Activated CD4-positive, CD25-positive, alpha-beta regulatory T cell treated with anti-CD3 and anti-CD28 coated beads, Interleukin-2, amount 50 U/mL, for 24 hours (primary cell): ENCODE measurements at regions not wholly inside any gene's neighbourhood (a gene's known extent, or its start where the extent isn't known, plus 50 kb on each side); places are given as distances from the start of the nearest gene placed in this dataset.

Experiments used
- ATAC-seq, 2 donors: fragments of 150-1000 bp; cut with Tn5 transposase; one replicate each; pipeline ENCODE4 v1.10.0; 2021; ENCODE audit warnings: mild to moderate bottlenecking in 1 of 2, moderate library complexity in 1 of 2

DNA sequence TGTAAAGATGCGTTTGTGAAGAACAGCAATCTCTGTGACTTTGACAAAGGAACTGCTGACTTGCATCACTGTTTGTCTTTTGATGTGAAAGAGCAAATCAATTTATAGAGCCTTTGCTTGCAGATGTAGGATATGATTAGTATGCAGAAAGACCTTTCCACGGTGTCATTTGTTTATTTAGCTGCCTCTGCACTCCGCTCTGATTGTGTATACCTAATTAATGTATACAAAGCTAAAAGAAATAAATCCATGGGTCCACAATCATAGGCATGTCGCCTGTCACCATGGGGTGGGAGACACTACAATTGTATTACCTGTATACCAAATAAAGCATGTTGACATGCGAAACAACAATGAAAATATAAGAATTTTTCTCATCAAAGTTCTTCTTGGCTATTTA lies 410.7 kb downstream of the MZT1 start:
- no peak for ATAC-seq

DNA sequence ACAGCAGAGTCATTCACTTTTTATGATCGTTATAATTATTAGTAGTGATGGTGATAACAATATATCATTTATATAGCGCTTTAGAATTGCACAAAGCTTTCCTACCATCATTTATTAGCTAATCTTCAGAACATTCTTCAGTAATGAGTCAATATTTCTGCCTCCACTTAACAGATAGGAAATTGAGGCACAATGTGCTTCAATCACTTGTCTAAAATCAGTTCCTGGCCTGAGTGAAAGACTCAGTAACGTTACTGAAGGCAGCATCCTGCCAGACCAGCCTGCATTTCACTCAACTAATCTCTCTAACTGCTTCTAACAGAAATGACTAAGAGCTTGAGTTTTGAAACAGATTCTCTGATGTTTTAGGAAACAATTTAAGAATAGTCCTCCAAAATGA lies 412.1 kb downstream of the MZT1 start:
- ATAC-seq = no peak

DNA sequence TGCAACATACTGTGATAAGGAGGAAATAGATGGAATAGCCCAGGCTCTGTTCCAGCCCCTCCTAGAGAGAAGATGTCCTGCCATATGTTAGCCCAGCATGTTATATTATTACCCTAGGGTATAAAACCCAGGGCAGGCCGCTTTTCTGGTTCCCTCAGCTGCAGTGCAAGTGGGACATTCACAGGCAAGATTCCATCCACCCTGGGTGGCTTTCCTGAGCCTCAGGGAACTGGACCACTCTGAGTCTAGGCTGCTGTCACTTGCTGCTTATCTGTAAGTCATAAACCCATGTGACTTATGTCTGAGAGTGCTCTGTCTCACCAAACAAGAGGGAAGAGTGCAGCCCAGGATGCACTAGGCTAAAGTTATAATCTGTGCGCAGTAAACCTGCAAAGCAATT lies 413.2 kb downstream of the MZT1 start:
- no peak for ATAC-seq

DNA sequence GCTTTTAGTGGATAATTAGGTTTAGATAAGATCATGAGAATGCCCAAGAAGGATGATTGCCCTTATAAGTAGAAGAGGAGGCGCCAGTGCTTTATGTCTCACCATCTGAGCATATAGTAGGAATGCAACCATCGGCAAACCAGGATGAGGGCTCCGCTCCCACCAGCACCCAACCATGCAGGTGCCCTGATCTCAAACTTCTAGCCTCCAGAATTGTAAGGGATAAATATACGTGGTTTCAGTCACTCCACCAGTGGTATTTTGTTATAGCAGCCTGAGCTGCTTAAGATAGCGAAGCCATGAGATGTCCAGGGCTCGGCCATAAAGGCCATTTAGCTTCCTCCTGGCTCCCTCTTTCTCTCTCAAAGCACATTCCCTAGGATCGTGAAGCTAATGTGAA lies 413.9 kb downstream of the MZT1 start:
- no peak for ATAC-seq

DNA sequence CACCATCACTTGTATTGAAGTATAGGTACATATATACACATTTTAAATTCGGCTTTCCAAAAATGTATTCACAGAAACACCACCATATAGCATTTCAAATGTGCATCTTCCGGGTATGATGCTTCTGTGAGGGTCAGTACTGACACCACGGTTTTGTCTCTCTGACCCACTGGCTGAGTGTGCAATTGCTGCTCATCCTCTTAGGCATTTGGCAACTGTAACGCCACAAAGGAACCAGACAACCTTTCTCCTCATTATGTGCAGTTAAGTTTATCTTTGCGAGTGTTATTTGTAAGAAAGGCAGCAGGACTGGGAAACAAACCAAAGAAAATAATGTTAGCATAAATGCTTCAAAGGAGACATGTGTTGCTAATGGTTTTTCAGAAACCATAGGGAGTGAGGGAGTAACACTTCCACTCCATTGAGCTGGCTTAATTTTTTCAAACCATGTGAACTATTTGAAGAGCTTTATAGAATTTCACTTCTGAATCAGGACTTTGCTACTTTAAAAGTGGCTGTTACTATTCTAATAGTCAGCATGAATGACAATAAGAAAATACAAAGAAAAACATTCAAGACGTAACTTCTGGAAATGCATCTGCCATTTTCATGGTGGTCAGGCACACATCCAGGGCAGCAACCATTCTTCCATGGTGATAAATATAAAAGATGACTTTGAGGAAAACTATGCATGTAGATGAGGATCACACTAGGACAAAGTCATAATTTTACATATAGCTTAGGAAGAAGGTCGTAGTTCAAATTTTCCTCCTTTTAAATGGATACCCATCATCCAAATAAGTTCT lies 423.3 kb downstream of the MZT1 start:
- no peak for ATAC-seq

DNA sequence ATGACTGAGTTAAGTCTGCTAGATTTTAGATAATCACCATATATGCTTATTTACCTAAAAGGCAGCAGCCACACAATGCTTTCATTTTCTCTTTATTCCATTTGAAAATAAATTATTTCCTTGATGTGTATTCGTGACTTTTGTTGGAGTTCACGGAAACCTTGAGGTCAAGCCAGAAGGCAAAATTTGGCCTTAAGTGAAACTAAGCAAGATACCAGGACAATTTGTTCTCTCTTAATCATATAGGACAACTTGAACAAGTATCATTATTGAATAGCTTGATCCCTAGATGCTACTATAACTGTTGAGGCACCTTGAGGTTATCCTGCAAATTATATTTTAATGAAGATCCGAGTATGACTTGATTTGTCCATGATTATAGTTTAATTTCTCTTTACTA lies 429.2 kb upstream of the DACH1 start:
- no peak for ATAC-seq

DNA sequence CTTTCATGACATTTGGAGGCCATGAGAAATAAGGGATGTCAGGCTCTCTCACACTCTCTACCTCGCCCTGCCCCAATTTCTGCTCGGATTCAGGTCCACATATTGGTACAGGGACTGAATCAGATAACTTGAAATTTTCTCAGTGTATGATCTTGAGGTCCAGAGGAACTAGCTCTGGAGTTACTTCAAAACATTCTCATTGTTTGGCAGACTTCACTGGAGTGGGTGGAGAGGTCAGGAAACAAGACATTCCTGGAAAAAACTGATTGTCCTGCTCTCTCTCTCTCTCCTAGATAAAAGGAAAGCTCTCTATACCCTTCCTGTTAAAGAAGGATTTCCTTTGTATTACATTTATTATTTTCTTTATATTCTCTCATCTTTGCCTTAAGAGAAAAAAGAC lies 428.1 kb upstream of the DACH1 start:
- no peak for ATAC-seq

DNA sequence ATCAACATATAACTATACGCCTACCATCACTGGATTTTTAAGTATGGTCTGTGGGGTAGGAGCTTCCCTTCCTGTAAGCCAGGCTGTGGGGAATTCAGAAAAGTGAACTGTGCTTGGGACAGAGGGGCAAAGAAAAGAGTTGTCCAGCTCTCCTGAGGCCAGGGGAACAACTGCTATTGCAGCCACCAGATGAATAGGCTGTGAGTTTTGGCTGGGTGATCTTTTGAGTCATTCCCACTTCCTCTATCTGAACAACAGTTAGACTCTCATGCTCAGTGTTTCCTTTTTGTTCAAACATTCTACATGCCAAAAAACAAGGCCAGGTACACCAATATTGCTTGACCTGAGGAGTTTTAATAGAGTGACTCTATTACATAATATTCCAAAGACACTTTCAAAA lies 426.2 kb upstream of the DACH1 start:
- no peak for ATAC-seq

DNA sequence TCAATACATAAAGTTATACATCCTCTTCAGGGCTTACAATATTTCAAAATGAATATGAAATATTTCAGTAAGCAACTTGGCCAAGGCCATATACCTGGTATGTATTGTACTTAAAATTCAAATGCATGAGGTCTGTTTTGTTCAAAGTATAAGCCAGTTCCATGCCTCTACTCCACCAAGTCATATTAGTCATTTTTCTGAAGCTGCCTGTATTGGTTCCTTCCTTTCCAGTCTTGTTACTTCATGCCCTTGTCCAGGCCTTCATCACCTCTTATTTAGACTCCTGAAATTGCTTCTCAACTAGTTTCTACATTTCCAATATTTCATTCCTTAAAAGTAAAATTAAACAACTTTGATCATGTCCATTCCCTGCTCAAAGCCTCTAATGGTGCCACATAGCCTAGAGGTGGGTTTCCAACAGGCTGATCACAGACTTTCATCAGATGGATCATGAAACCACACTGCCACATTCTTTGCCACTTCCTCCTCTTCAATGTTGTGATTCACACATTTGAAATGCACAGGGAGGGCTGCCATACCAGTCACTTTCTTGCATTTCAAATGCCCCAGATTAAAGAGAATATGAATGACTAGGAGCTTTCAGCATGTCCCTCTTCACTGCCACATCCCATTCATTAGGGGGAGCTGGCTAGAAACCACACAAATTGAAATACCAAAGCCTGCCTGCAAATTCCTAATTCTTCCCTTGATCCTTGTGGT lies 424.1 kb upstream of the DACH1 start:
- ATAC-seq = no peak

DNA sequence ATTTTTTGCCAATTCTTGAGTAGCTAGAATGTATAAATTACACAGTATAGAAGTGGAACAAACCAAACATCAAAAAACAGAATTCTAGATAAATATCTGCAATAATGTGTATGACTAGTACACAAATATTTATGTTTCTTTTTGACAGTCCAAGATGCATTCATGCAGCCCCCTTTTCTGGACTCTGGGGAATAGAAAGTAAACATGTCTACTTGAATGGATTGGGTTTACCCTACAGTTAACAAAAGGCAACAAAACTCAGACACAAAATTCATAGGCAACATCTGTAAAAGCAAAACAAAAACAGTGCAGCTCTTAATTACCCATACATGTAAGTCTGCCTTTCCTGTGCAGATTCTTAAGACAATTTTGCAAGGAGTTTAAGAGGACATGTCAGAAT lies 419.4 kb upstream of the DACH1 start:
- ATAC-seq = no peak

DNA sequence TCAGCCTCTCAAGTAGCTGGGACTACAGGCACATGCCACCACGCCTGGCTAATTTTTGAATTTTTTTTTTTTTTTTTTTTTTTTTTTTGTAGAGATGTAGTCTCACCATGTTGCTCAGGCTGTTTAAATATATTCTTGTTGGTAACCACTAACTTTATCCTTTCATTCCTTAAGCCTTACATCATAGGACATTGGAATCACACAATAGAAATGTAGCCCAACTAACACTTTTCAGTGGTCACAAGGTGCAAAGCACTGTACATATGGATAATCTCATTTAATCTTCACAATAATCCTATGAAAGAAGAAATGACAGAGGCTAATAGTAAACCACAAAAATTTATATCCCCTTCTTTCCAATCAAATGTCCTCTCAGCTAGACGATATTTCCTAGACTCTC lies 417.8 kb upstream of the DACH1 start:
- ATAC-seq = no peak

DNA sequence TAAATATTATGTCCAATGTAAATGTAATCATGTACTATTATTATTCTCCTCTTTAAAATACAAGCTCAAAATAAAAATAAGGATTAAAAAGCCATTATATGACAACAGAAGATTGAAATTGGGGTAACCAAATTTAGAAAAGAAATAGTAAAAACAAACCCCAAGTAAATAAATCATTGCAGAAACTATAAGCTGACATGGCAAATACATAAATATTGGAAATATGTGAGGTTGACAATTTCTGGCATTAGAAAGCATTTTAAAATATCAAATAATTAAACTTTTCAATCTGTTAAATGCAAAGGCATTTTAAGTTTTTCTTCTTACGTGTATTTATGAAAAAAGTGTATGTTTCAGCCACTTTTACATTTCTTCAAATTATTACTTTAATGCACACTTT lies 394.7 kb upstream of the DACH1 start:
- no peak for ATAC-seq

DNA sequence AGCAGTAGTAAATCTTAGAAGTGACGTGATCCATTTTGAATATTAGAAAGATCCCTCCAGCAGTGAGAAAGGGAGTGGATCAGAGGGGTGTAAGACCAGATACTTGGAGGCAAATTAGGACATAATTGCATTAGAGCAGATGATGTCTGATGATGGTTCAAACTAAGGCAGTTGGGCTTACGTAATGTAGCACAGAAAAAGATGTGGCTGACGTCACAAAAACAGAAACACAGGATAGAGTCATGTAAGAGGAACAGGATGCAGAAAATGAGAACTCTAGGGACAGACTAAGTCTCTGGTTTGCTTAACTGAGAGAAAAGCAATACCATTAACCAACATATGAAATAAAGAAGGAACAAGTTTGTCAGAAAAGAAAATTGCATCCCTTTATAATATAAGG lies 392.5 kb upstream of the DACH1 start:
- ATAC-seq = no peak

DNA sequence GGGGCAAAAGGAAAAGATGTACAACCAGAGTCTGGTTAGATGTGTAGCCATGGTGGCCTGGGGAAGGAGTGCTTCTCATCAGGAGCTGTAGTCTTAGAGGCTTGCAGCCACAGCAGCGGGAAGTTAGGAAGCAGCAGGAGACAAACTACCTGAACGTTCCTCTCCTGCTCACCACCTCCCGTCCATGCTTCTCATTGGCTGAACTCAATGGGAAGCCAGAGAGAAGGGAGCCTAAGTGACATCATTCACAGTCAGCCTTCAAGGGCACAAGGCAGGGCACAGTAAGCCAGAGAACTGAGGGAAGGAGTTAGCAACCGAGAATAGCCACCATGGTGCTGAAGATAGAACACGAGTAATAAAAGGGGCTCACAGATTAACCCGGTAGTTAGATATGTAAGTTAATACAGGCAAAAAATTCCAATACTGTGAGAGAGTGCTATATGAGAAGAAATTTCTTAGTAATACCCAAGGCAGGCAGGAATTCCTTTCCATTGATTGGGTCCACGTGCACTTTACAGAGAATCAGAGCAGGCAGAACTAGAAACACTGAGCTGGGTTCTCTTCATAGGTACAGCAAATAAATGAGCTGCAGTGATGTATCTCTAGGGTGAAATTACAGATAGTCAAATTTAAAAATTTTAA lies 391.5 kb upstream of the DACH1 start:
- ATAC-seq = no peak

DNA sequence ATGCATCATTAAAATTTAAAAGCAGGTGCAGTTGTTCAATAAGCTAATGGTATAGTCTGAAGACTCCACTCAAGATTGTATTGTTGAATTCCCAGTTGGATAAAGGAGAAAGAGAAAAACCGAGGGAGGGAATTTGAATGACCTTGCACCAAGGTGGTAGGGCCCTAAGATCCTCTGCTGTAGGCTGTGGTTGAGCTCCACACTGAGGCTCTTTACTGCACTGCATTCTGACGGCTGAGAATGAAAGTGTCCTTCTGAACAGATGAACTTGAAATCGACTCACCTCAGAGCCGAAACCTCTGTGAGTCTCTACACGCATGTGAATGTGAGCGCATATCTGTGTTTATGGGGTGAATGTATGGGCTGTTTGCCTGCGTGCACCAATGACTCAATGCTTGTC lies 388.9 kb upstream of the DACH1 start:
- ATAC-seq = no peak

DNA sequence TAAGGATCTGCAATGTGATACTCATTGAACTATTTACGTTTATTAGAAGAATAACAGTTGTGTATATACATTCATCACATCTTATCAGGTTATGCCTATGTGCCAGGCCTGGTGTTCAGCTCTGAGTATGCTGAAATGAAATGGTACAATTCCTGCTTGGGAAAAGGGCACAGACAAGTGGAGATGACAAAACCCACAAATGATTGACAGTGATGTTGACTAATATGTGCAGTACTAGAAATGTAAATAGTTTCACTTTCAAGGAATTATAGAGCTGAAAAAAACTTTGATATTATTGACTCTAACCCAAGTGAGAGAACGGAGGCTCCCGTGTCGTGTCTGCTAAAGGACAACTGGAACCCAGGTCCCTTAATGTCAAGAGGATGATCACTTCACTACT lies 386.8 kb upstream of the DACH1 start:
- ATAC-seq = no peak

DNA sequence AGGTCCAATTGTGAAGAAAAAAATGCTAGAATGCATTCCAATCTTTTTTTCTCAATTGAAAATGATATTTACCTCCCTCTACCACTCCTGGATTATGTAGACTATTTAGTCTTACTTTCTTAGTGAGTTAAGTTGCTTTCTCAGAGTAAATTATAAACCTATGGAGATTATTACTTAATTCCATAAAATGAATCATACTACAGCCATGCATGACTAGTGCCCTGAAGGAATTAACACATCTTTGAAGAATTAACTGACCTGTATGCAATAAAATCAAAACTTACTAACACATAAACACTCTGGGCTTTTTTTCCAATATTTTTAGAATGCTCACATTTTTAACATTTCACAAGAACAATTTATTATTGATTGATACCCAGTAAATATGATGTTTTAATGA lies 379.4 kb upstream of the DACH1 start:
- ATAC-seq = no peak

DNA sequence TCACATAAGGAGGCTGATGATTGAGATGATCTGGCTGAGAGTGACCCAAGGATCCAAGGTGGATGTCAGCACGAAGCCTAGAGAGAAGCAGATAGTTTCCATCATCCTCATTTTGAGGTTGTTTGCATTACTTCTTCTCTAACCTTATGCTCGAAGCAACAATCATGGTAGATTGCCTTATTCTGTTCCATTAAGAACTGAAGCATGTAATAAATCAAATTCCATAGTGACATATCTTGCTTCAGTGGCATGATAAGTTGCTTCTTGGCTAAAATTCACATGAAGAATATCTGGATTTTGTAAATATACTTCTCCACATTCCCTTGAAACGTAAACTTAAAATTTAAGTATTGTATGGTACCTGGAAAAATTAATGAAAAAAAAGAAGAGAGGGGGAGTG lies 377.8 kb upstream of the DACH1 start:
- no peak for ATAC-seq

DNA sequence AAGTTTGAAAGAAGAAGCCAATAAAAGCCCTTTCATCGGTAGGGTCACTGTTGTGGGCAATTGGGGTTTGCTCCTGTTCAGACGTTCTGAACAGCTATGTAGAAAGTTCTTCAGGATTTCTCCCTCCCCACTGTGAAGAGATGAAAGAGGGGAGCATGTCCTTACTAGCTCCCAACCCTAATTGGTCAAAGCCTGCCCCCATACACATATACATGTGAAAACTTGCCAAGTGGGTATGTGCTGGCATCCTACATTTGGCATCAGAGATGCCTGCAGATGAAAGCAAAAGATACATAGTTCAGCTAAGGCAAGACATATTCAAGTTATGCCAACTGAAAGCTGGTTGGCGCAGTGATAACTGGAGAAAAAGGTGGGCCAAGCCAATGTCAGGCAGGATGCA lies 363.1 kb upstream of the DACH1 start:
- no peak for ATAC-seq

DNA sequence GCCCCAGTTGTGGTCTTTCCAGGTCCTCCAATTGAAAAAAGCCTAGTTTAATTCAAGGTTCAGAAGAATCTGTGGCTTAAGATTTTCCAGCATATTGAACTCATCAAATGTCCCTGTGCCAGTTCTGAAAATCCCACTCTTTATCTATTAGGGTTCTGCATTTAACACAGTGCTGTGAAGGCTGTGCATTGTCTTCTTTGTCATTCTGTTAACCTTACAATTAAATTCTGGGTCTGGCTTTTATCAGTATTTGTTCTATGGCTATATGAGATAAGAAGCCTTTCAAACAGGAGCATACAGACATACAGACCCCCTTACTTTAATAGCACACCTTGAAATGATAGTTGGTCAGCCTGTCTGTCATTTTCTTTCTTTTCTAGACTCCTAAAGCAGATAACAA lies 362.1 kb upstream of the DACH1 start:
- ATAC-seq = no peak

DNA sequence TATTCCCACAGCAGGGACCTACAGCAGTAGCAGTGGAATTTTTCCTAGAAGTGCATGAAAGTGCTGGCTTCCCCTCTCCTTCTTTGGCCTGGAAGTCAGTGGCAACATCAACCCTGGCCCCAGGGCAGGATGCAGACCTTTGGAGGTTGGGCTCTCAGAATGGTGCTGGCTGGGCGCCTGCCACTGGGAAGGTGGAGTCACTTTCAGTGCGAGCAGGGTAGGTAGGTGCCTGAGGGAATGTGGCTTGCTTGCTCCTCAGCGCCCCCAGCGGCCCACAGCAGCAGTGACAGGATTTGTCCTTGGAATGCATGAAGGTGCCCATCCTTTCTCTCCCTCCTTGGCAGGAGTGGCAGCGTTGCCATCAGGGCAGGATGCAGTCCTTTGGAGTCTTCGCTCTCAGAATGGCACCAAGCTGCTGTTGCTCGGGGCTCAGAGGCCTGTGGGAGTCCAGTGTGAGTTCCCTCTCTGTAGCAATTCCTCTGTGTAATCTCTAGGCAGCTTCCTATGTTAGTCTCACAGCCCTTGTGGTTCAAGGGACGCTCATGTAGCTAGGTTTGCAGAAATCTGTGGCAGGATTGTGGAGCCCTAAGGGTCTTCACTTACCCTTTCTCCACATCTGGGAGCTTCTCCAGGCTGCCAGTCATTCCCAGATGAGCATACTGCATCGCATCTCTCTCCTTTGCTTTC lies 354.4 kb upstream of the DACH1 start:
- ATAC-seq = no peak

DNA sequence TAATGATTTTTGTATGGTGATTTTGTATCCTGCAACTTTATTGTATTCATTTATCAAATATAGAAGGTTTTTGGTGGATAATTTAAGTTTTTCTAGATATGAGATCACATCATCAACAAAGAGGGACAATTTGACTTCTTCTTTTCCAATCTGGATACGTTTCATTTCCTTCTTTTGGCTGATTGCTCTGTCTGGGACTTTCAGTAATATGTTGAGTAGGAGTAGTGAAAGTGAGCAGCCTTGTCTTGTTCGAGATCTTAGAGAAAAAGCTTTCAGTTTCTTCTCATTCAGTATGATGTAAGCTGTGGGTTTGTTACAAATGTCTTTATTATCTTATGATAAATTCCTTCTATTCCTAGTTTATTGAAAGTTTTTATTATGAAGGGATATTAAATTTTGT lies 352.0 kb upstream of the DACH1 start:
- no peak for ATAC-seq

DNA sequence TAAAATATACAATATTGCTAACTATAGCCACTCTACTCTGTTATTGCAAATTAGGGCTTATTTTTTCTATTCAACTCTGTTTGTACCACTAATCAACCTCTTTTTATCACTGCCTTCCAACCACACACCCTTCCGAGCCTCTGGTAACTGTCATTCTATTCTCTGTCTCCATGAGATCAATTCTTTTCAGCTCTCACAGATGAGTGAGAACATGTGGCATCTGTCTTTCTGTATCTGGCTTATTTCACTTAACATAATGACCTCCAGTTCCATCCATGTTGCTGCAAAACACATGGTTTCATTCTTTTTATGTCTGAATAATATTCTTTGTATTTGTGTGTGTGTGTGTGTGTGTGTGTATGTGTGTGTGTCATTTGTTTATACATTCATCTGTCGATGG lies 350.1 kb upstream of the DACH1 start:
- no peak for ATAC-seq
